H54 (cell line): ENCODE measurements at regions not wholly inside any gene's neighbourhood (a gene's known extent, or its start where the extent isn't known, plus 50 kb on each side); places are given as distances from the start of the nearest gene placed in this dataset.

Experiments
- DNase-seq: peaks from one replicate; pipeline ENCODE4 v3.0.0; 2011; ENCODE audit warnings: low spot score, mixed read lengths; ENCODE audit not compliant: insufficient read length
- FAIRE-seq: peaks from 3 replicates; lab custom pipeline; 2011; peaks lifted over from hg19 to GRCh38; lab: Jason Lieb, UNC
- POLR2A ChIP-seq: IDR thresholded peaks from 2 replicates; pipeline ENCODE4 v1.6.1; 2011; ENCODE audit warnings: low read depth, mild to moderate bottlenecking, low read length

DNA sequence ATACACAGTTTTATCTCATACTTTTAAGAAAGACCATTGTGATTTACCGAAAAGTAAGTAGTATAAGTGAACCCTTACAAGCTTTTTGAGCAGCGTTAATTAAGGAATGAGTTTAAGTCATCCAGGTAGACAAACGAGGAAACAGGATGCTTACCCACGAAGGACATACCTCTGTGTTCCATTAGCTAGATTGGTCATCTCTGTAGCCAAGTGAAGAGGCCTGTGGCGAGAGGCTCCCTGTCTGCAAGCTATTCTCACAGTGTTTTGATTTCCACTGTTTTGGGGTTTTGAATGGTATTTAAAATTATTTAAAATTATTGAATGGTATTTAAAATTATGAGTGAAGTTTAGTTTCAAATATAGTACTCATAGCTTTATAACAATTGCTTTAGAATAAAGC lies 342.1 kb upstream of the RGS6 start:
- TF ChIP-seq POLR2A, result no peak
- no peak for FAIRE-seq
- no peak for DNase-seq

GRCh38 chr14:71591231-71591630 lies 341.0 kb upstream of the RGS6 start:
- DNase-seq (no peak), FAIRE-seq (no peak)
- TF ChIP-seq POLR2A, result no peak

GRCh38 chr14:71591929-71592328 lies 340.3 kb upstream of the RGS6 start:
- FAIRE-seq (peak; percentile 80), DNase-seq (peak; percentile 15)
- TF ChIP-seq POLR2A, result no peak

- DNase-seq, result no peak
- TF ChIP-seq POLR2A, result no peak
- FAIRE-seq, result no peak
Measured at GRCh38 chr14:71592361-71592760, 339.9 kb upstream of the RGS6 start.

DNA sequence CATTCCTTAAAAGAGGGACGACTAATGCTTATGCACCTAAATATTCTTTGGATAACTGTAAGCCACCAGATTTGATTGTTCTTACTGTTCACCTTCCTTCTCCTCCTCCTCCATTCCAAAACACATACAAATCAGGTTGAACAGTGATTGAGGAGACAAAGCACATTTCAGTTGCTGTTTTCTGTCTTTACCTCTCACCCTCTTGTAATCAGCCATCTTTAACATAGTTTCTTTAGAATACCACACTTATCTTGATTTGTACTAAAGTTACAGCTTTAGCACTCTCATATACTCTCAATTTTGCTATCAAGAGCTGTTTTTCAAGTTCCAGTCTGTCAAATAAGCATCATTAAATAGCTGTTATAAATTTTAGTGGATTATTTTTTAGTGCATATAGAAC lies 338.3 kb upstream of the RGS6 start:
- DNase-seq (no peak), FAIRE-seq (no peak)
- TF ChIP-seq POLR2A, result no peak

DNA sequence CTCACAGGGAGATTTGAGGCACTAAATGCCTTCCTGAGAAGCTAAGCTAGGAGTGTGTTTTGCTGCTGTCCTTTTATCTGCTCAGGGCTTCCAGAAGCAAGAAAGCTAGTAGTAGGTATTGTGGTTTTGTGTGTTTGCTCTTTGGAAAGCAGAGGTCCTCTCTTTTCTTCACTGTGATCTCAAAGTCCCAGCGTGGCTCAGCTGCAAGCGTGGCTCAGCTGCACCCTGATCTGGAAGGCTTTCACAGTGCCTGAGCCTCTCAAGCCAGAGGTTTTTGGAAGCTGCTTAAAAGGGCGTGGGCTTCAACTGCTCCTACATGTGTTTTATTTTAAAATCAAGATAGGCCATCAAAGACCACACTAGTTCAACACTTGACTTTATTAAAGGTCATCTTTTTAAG lies 337.4 kb upstream of the RGS6 start:
- no peak for DNase-seq
- FAIRE-seq, result no peak
- no peak for TF ChIP-seq POLR2A

DNA sequence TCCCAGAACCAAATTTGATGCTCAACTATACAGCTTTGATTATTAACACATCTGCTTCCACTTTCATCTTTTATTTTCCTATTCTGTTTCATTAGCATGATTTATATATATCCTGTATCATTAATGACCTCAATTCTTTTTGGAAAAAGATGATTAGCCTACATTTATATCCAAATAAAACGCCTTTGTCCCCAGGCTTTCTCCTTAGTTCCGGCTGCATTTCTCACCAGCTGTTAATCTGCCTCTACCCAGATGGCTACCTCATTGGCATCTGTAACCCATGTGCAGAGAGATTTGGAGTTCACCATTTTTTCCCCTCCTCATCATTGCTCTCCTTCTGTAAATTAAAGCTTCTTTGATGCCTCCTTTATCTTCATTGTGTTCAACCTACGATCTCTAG lies 336.8 kb upstream of the RGS6 start:
- FAIRE-seq, result no peak
- DNase-seq, result no peak
- no peak for TF ChIP-seq POLR2A

- FAIRE-seq, result no peak
- no peak for DNase-seq
- no peak for TF ChIP-seq POLR2A
Measured at GRCh38 chr14:71597287-71597920, 334.8 kb upstream of the RGS6 start.

GRCh38 chr14:71597955-71598660 lies 334.1 kb upstream of the RGS6 start:
- FAIRE-seq (no peak), DNase-seq (no peak)
- no peak for TF ChIP-seq POLR2A

GRCh38 chr14:71600309-71600708 lies 331.9 kb upstream of the RGS6 start:
- FAIRE-seq (no peak), DNase-seq (no peak)
- no peak for TF ChIP-seq POLR2A

- FAIRE-seq, result no peak
- TF ChIP-seq POLR2A, result no peak
- DNase-seq, result no peak
Measured at GRCh38 chr14:71602524-71602923, 329.7 kb upstream of the RGS6 start.

GRCh38 chr14:71604231-71604630 lies 328.0 kb upstream of the RGS6 start:
- no peak for TF ChIP-seq POLR2A
- FAIRE-seq (no peak), DNase-seq (no peak)

GRCh38 chr14:71606064-71606463 lies 326.2 kb upstream of the RGS6 start:
- no peak for TF ChIP-seq POLR2A
- DNase-seq (no peak), FAIRE-seq (no peak)

DNA sequence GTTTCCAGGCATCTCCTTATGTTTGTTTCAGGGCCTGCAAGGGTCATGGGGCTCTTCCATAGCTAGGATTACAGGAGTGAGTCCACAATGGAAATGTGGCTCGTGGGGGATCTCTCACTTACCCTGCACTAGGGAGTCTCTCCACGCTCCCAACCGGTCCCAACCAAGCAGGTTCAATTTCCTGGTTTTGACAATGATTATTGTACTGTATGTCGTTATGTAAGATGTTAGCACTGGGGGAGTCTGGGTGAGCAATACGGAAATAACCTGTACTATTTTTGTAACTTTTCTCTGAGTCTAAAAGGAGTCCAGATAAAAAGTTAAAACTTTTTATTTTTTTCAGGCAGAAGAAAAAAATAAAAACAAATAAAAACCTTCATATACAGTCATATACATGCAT lies 325.7 kb upstream of the RGS6 start:
- FAIRE-seq, result no peak
- TF ChIP-seq POLR2A, result no peak

DNA sequence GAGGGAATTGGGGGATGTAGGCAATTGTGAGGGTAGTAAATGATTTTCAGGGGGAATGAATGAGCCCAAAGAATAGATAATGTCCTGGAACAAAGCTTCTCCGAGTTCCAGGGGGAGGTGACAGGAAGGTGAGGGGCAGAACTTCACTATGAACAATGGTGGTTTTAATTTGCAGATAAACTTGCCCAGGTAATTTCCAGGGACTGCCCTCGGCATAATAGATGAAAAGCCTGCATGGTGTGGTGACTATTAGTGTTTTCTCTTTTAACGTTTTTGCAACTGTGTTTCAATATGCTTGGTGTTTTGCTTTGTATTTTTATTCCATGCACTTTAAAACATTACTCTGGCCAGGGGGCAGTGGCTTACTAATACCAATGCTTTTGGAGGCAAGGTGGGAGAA lies 325.2 kb upstream of the RGS6 start:
- TF ChIP-seq POLR2A, result no peak
- no peak for FAIRE-seq
- DNase-seq, result no peak

More for the DNA sequence above, 325.7 kb upstream of the RGS6 start:
- no peak for DNase-seq
